ENCODE measurements at regions not wholly inside any gene's neighbourhood (a gene's known extent, or its start where the extent isn't known, plus 50 kb on each side); places are given as distances from the start of the nearest gene placed in this dataset.

DNA sequence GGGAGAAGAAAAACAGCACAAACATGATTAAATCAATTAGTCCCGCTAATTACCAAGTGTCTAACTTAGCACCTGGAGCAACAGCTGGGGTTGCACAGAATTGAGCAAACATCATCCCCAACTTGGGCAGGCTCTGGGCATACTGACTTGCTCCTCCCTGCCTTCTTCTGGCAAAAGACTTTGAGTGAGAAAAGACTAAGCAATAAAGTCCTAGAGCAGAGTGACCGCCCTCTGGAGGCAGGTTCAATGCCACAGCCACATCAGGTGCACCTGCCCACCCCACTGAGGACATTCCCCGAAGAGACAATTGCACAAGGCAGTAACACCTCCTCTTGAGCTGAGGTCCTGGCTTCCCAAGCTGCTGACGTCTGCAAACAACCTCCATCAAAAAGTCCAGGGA is 358.3 kb downstream of the SOX9 start:
- H3K36me3 ChIP-seq: no peaks in the 10 kb centered on the region
- intact Hi-C loops (cut with DNase I): no loop called here
- no peak for DNase-seq
- TF ChIP-seq, protein P1, sequence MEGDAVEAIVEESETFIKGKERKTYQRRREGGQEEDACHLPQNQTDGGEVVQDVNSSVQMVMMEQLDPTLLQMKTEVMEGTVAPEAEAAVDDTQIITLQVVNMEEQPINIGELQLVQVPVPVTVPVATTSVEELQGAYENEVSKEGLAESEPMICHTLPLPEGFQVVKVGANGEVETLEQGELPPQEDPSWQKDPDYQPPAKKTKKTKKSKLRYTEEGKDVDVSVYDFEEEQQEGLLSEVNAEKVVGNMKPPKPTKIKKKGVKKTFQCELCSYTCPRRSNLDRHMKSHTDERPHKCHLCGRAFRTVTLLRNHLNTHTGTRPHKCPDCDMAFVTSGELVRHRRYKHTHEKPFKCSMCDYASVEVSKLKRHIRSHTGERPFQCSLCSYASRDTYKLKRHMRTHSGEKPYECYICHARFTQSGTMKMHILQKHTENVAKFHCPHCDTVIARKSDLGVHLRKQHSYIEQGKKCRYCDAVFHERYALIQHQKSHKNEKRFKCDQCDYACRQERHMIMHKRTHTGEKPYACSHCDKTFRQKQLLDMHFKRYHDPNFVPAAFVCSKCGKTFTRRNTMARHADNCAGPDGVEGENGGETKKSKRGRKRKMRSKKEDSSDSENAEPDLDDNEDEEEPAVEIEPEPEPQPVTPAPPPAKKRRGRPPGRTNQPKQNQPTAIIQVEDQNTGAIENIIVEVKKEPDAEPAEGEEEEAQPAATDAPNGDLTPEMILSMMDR (IDR thresholded peaks at IDR 0.05): peak in 2 of 6 experiments; percentile 8 to 16
- no peak for TF ChIP-seq POLR2A (IDR thresholded peaks at IDR 0.05)
- H3K27me3 ChIP-seq: no peaks in the 10 kb centered on the region
- no peak overlapping the region for H3K4me3 ChIP-seq (replicated peaks in 1 of 3)
- H3K27ac ChIP-seq: peak overlapping the region in 1 of 3 donors; percentile 15
- H3K4me1 ChIP-seq: peaks cover 33 to 39% of the 10 kb centered on the region in 2 donors
- no peaks in the 10 kb centered on the region for H3K9me3 ChIP-seq
- WGBS, 2 donors: 72 to 79% methylated on average over 4 of the region's 4 CpGs

DNA sequence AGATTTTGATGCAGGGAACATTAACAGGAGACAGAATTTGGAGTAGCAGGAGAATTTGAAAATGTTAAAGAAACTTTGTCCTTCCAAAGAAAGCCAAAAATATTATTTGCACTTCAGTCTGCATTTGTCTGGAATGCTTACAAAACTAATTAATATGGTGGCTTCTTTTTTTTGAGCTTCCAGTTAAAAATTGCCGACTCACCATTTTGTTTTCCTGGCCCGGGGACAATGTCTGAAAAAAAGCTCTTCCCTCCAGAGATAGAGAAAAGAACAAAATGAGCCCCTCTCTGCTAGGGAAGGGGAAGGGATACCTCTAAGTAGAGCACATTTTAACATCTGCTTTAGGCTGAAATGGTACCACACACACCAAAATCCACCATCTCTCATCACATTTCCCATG is 360.8 kb downstream of the SOX9 start:
- Histone ChIP-seq H3K4me3 (replicated peaks in 1 of 3) (no peak overlapping the region), H3K27me3 (no peaks in the 10 kb centered on the region), H3K9me3 (no peaks in the 10 kb centered on the region), H3K4me1 (peaks cover 16 to 19% of the 10 kb centered on the region in 2 donors), H3K36me3 (no peaks in the 10 kb centered on the region), H3K27ac (no peak overlapping the region)
- intact Hi-C loops (cut with DNase I): no loop called here
- no peak for DNase-seq
- 71 to 75% methylated on average over 2 of the region's 2 CpGs for WGBS, 2 donors
- TF ChIP-seq, protein P1 (IDR thresholded peaks at IDR 0.05): no peak
- TF ChIP-seq POLR2A (IDR thresholded peaks at IDR 0.05): no peak

DNA sequence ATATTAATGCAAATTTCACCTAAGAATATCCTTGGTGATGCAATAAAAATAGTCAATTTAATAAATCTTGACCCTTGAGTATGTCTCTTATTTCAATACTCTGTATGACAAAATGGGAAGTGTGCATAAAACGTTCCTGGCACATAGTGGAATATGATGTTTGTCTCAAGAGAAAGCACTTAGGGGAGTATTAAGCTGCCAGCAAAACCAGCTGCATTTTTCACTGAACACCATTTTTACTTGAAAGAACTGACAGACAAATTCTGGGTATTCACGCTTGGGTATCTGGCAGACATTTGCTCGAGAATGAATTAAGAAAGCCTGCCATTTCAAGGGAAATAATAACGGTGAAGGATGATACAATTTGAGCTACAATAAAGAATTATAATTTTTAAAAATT is 364.8 kb downstream of the SOX9 start:
- intact Hi-C loops (cut with DNase I): no loop called here
- no peak overlapping the region for H3K4me3 ChIP-seq (replicated peaks in 1 of 3)
- H3K9me3 ChIP-seq: no peaks in the 10 kb centered on the region
- H3K36me3 ChIP-seq: no peaks in the 10 kb centered on the region
- 90 to 92% methylated on average over 4 of the region's 4 CpGs for WGBS, 2 donors
- DNase-seq: no peak
- no peaks in the 10 kb centered on the region for H3K4me1 ChIP-seq
- H3K27ac ChIP-seq: no peak overlapping the region
- no peak for TF ChIP-seq POLR2A (IDR thresholded peaks at IDR 0.05)
- TF ChIP-seq, protein P1 (IDR thresholded peaks at IDR 0.05): no peak
- no peaks in the 10 kb centered on the region for H3K27me3 ChIP-seq

DNA sequence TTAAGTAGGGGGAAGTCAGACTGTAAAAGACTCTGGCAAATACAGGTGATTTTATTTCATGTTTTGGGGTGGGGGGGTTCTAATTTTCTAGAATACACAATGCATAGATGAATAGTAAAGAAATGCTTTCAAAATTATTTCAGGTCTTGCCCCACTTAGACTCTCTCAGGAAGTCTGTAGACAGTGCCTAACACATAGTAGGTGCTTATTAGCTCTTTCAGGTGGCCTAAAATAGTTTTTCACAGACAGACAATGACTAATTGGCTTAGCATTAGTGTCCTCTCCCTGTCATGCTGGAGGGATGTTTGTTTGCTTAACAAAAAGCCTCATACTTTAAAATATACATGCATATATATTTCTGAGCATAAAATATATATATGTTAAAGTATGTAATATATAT is 366.0 kb downstream of the SOX9 start:
- no peaks in the 10 kb centered on the region for H3K4me1 ChIP-seq
- intact Hi-C loops (cut with DNase I): no loop called here

DNA sequence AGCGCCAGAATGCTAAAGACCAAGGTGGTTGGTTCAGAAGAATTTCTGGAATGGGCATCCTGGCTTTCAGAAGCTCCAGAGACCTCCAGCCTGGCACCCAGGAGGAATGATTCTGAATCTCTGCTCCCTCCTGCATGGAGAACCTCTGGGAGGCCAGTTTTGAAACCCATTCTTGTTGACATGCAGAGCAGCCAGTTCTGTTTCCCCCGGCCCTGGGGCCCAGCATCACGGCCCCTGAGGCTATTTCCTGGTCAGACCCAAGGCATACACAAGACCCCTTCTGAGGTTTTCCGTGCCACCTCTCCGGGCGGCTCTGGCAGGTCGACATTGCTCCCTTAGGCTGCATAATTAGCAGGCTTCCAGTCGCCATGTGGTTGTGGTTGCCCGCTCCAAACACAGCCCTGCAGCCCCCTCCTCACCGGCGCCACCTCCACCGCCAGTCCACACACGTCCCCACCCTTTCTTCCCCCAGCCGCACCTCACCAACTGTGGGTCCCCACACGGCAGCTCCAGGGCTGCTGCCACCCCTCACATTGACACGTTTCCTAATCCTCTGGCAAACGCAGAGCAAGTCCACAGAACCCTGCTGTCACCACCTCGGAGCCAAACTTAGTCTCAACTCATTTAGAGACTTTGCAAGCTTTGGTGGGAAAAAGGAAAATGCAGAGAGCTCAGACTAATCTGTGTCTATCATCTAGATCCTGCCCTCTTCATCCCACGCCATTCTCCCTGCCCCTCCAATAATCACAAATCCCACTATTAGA is 367.1 kb downstream of the SOX9 start:
- Histone ChIP-seq H3K4me1 (no peaks in the 10 kb centered on the region), H3K36me3 (no peaks in the 10 kb centered on the region), H3K9me3 (no peaks in the 10 kb centered on the region), H3K27me3 (no peaks in the 10 kb centered on the region), H3K27ac (no peak overlapping the region), H3K4me3 (replicated peaks in 1 of 3) (no peak overlapping the region)
- intact Hi-C loops (cut with DNase I): no loop called here
- TF ChIP-seq POLR2A (IDR thresholded peaks at IDR 0.05): no peak
- TF ChIP-seq, protein P1 (IDR thresholded peaks at IDR 0.05): no peak
- no peak for DNase-seq
- 79 to 84% methylated on average over 19 of the region's 19 CpGs for WGBS, 2 donors

More for the DNA sequence above, 366.0 kb downstream of the SOX9 start:
- Histone ChIP-seq H3K36me3 (no peaks in the 10 kb centered on the region), H3K27me3 (no peaks in the 10 kb centered on the region), H3K4me3 (replicated peaks in 1 of 3) (no peak overlapping the region), H3K27ac (no peak overlapping the region), H3K9me3 (no peaks in the 10 kb centered on the region)
- no peak for DNase-seq
- TF ChIP-seq, protein P1 (IDR thresholded peaks at IDR 0.05): no peak
- TF ChIP-seq POLR2A (IDR thresholded peaks at IDR 0.05): no peak

Data from thyroid gland (tissue), 4 donors.